Stimulated activated CD4-positive, alpha-beta T cell treated with anti-CD3 and anti-CD28 coated beads, Interleukin-15, amount 100 ng/mL, for 24 hours (primary cell): ENCODE measurements at regions not wholly inside any gene's neighbourhood (a gene's known extent, or its start where the extent isn't known, plus 50 kb on each side); places are given as distances from the start of the nearest gene placed in this dataset.

ENCODE experiments used
- DNase-seq: peaks from one replicate; pipeline ENCODE4 v3.0.0-alpha.2; 2020

DNA sequence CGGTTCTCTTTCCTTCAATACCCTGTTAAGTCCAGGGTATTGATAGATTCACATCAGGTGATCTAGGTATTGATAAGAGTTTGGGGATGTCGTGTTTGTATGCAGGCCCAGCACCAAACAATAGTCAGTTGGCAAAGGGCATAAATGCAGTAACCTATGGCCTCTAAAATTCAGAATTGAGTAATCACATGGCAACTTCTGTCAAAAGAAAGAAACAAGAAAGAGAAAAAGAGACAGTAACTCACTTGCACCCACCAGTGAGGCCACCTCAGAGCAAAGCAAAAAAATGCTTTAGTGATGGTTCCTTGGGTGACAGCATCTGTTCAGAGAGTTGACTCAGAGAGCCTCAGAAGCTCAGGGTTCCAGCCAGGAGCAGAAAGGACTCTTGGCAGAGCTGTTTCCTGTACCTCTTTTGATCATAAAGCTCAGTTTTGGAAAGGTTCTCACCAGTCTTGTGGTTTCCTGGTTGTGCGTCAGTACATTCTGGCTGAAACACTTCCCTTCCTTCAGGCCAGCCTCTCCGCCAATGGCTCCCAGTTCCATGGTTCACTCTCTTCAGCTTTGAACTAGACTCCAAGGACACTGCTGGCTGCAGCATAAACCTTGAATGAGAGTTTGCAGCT lies 70.1 kb upstream of the GORAB start:
- DNase-seq: no peak

DNA sequence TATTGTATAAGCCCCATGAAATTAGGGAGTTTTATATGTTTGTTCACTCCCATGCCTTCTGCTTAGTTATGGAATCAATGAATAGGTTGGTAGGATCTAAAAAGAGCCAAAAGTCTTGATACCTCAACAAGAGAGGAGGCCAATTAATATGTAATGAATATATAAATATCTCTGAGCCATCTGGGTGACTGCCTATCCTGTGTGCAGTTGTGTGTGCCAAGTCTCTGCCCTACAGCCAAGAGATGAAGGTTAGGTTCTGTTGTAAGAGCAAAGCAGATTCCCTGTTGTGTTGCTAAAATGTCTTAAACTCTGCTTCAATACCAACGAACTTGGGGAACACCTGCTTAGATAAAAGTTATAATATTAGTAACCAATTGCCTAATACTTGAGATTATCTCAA lies 61.8 kb upstream of the GORAB start:
- DNase-seq: no peak

DNA sequence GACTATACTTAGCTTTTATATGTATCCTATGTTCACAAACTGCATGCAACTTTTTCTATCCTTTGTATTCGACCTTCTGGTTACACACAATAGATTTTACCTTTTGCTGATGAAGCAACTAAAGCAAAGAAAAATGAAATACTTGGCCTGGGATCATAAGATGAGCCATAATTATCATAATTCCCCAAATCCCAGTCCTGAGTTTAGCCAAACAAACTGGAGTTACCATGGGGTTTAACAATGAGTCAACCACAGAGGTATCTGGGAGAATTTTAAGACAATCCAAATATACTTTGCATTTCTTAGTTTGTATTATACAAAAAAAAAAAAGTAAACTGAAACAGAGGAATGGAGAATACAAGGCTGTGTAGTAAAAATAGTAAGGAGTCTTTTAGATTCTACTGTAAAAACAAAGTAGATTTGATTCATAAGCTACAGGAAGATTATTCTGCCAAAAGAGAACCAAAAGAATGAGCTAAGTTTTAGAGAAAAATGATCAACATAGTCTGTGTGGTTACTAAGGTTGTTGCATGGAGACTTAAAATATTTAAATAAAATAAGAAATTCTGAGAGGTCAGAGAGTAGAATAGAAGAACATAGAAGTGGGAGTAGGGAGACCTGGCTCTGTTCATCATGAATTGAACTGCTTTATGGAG lies 60.4 kb upstream of the GORAB start:
- no peak for DNase-seq

DNA sequence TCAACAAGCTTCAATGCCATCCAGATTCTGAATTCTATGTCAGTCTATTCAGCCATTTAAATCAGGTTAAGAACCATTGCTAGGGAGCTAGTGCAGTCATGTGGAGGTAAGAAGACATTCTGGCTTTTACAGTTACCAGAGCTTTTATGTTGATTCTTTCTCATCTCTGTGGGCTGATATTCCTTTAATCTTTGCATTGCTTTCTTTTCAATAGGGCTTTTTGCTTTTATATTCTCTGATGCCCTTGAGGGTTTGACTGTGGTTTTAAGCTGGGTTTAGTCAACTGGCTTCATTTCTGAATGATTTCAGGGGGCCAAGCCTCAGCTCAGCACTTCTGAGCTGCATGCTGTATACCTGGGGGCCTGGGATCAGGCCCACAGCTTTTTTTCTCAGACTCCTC lies 51.0 kb upstream of the GORAB start:
- DNase-seq: no peak
